ENCODE measurements at regions not wholly inside any gene's neighbourhood (a gene's known extent, or its start where the extent isn't known, plus 50 kb on each side); places are given as distances from the start of the nearest gene placed in this dataset.

- no peak overlapping the region for H3K4me2 ChIP-seq (ENCODE audit: control insufficient read depth, insufficient read depth)
- intact Hi-C loops (cut with micrococcal nuclease; ENCODE audit: unreplicated experiment) (no loop called here), in situ Hi-C loops (cut with MboI) (no loop called here)
- H3K27me3 ChIP-seq (replicated peaks in 1 of 2; ENCODE audit: control insufficient read depth in 2 of 2, insufficient read depth in 2 of 2, low read length in 1 of 2), result no peaks in the 10 kb centered on the region
- ChIA-PET POLR2A (no interaction called here), RAD21 (ENCODE audit: unreplicated experiment) (no interaction called here), SMC1A (ENCODE audit: uncharacterized antibody, unreplicated experiment) (no interaction called here), CTCF (no interaction called here)
- H3K4me3 ChIP-seq, result no peak overlapping the region
- no peaks in the 10 kb centered on the region for H3K79me2 ChIP-seq (ENCODE audit: control insufficient read depth, insufficient read depth, low read length)
- H3K36me3 ChIP-seq (ENCODE audit: control insufficient read depth in 2 of 2, insufficient read depth in 2 of 2, low read length in 1 of 2), result no peaks in the 10 kb centered on the region
- no peaks in the 10 kb centered on the region for H4K20me1 ChIP-seq (ENCODE audit: control insufficient read depth, insufficient read depth)
- H3K9ac ChIP-seq (ENCODE audit: control insufficient read depth, insufficient read depth, low read length), result no peak overlapping the region
- no peak overlapping the region for H3K27ac ChIP-seq (ENCODE audit: control insufficient read depth, insufficient read depth)
- FAIRE-seq (no peak), DNase-seq (ENCODE audit: low read depth, low spot score) (no peak), ATAC-seq (no peak)
- H2AFZ ChIP-seq (ENCODE audit: control insufficient read depth, low read depth, low read length), result no peak overlapping the region
- no TSS peak for BruUV-seq (replicated peaks)
- WGBS (ENCODE audit: insufficient coverage, insufficient replicate concordance, low lambda C conversion rate, missing lambda C conversion rate), result 13% methylated on average over 4 of the region's 4 CpGs
- H3K4me1 ChIP-seq (ENCODE audit: control insufficient read depth, insufficient read depth, low read length), result no peaks in the 10 kb centered on the region
- H3K9me3 ChIP-seq (replicated peaks; ENCODE audit: control insufficient read depth, insufficient read depth, low read length), result no peaks in the 10 kb centered on the region
- TF ChIP-seq PBX3 (IDR thresholded peaks at IDR 0.05; ENCODE audit: insufficient replicate concordance, low read depth, low read length), result no peak
- no peak for TF ChIP-seq ZBTB40 (IDR thresholded peaks at IDR 0.05; ENCODE audit: borderline replicate concordance)
- no peak for TF ChIP-seq E4F1 (IDR thresholded peaks at IDR 0.05; ENCODE audit: borderline replicate concordance, partially characterized antibody)
- no peak for TF ChIP-seq SMARCA5 (IDR thresholded peaks at IDR 0.05)
- no peak for TF ChIP-seq TARDBP (IDR thresholded peaks at IDR 0.05; ENCODE audit: borderline replicate concordance)
- TF ChIP-seq SRF (IDR thresholded peaks at IDR 0.05; ENCODE audit: low read depth in 2 of 2, low read length in 2 of 2), result no peak
- no peak for TF ChIP-seq KDM1A (IDR thresholded peaks at IDR 0.05; ENCODE audit: borderline replicate concordance)
- TF ChIP-seq CREB1 (IDR thresholded peaks at IDR 0.05; ENCODE audit: low read depth), result no peak
- TF ChIP-seq RUNX3 (IDR thresholded peaks at IDR 0.05; ENCODE audit: low read length), result no peak
- no peak for TF ChIP-seq RB1 (IDR thresholded peaks at IDR 0.05; ENCODE audit: borderline replicate concordance)
- no peak for TF ChIP-seq IRF5 (IDR thresholded peaks at IDR 0.05; ENCODE audit: borderline replicate concordance)
- TF ChIP-seq MEF2B (IDR thresholded peaks at IDR 0.05; ENCODE audit: partially characterized antibody, poor library complexity, severe bottlenecking), result no peak
- no peak for TF ChIP-seq BHLHE40 (IDR thresholded peaks at IDR 0.05; ENCODE audit: borderline replicate concordance in 1 of 2, low read depth in 2 of 2, low read length in 1 of 2)
- TF ChIP-seq PAX8 (IDR thresholded peaks at IDR 0.05), result no peak
Measured at GRCh38 chr13:59172076-59172475, 991.7 kb downstream of the DIAPH3 start.
